AG10803 (cell line): ENCODE measurements at regions not wholly inside any gene's neighbourhood (a gene's known extent, or its start where the extent isn't known, plus 50 kb on each side); places are given as distances from the start of the nearest gene placed in this dataset.

Experiments used
- DNase-seq: peaks from one replicate; pipeline ENCODE4 v3.0.0; 2010; ENCODE audit warnings: low read depth
- H3K4me3 ChIP-seq: 2 replicates; pipeline ENCODE4 v1.5.1; 2011; ENCODE audit warnings: mild to moderate bottlenecking, low read length, control low read depth
- CTCF ChIP-seq: conservative IDR thresholded peaks from 2 replicates; pipeline ENCODE4 v1.5.1; 2011; ENCODE audit warnings: mild to moderate bottlenecking, low read length, control low read depth, inconsistent platforms

- no peak for TF ChIP-seq CTCF
- DNase-seq, result no peak
- no peak overlapping the region for H3K4me3 ChIP-seq
These were observed 204.4 kb upstream of the LHX5 start for GRCh38 chr12:113676117-113676516.

GRCh38 chr12:113674996-113675395 lies 203.3 kb upstream of the LHX5 start:
- TF ChIP-seq CTCF, result no peak
- no peak for DNase-seq
- no peak overlapping the region for H3K4me3 ChIP-seq

- H3K4me3 ChIP-seq, result no peak overlapping the region
- DNase-seq, result no peak
- TF ChIP-seq CTCF, result no peak
These were observed 202.6 kb upstream of the LHX5 start for GRCh38 chr12:113674302-113674701.

- H3K4me3 ChIP-seq, result no peak overlapping the region
- no peak for TF ChIP-seq CTCF
- DNase-seq, result no peak
These were observed 202.0 kb upstream of the LHX5 start for GRCh38 chr12:113673458-113674238.

- DNase-seq, result no peak
- no peak for TF ChIP-seq CTCF
- H3K4me3 ChIP-seq, result no peak overlapping the region
These were observed 199.1 kb upstream of the LHX5 start for GRCh38 chr12:113670742-113671141.

- TF ChIP-seq CTCF, result no peak
- no peak for DNase-seq
These were observed 196.1 kb upstream of the LHX5 start for GRCh38 chr12:113667676-113668356.

GRCh38 chr12:113667095-113667494 lies 195.4 kb upstream of the LHX5 start:
- no peak for TF ChIP-seq CTCF
- H3K4me3 ChIP-seq, result no peak overlapping the region
- DNase-seq, result no peak

More at GRCh38 chr12:113667676-113668356, 196.1 kb upstream of the LHX5 start:
- no peak overlapping the region for H3K4me3 ChIP-seq
